A172 (cell line): ENCODE measurements at regions not wholly inside any gene's neighbourhood (a gene's known extent, or its start where the extent isn't known, plus 50 kb on each side); places are given as distances from the start of the nearest gene placed in this dataset.

Experiments used
- DNase-seq: peaks from one replicate; pipeline ENCODE4 v3.0.0-alpha.2; 2015; ENCODE audit warnings: low spot score

- DNase-seq: no peak
These were observed 145.6 kb upstream of the GALNT17 start for GRCh38 chr7:70986297-70986696.

GRCh38 chr7:70994176-70994575, 137.8 kb upstream of the GALNT17 start:
- no peak for DNase-seq

- no peak for DNase-seq
These were observed 134.7 kb upstream of the GALNT17 start for GRCh38 chr7:70997261-70997660.

- DNase-seq: no peak
These were observed 126.8 kb upstream of the GALNT17 start for GRCh38 chr7:71005109-71005508.

- no peak for DNase-seq
These were observed 122.3 kb upstream of the GALNT17 start for GRCh38 chr7:71009636-71010035.

- no peak for DNase-seq
These were observed 116.6 kb upstream of the GALNT17 start for GRCh38 chr7:71015252-71015900.

- no peak for DNase-seq
These were observed 115.5 kb upstream of the GALNT17 start for GRCh38 chr7:71016401-71016800.

- no peak for DNase-seq
These were observed 114.3 kb upstream of the GALNT17 start for GRCh38 chr7:71017602-71018001.

GRCh38 chr7:71019706-71020105, 112.2 kb upstream of the GALNT17 start:
- no peak for DNase-seq

- no peak for DNase-seq
These were observed 110.8 kb upstream of the GALNT17 start for GRCh38 chr7:71021131-71021530.

- no peak for DNase-seq
These were observed 105.3 kb upstream of the GALNT17 start for GRCh38 chr7:71026680-71027079.

- no peak for DNase-seq
These were observed 97.7 kb upstream of the GALNT17 start for GRCh38 chr7:71034243-71034642.

GRCh38 chr7:71042591-71042990, 89.4 kb upstream of the GALNT17 start:
- no peak for DNase-seq

GRCh38 chr7:71050492-71050891, 81.5 kb upstream of the GALNT17 start:
- DNase-seq: no peak

- no peak for DNase-seq
These were observed 76.4 kb upstream of the GALNT17 start for GRCh38 chr7:71055504-71055903.

- DNase-seq: no peak
These were observed 54.0 kb upstream of the GALNT17 start for GRCh38 chr7:71077743-71078476.
